HG03064 (cell line): ENCODE measurements at regions not wholly inside any gene's neighbourhood (a gene's known extent, or its start where the extent isn't known, plus 50 kb on each side); places are given as distances from the start of the nearest gene placed in this dataset.
"Not testable (repeated sequence)": the region's sequence is repeated elsewhere in the genome, so short reads cannot be mapped to it uniquely, and the experiment has no call there.

Source experiments
- ATAC-seq: cut with Tn5 transposase; IDR thresholded peaks from one replicate; pipeline ENCODE4 v1.9.1; 2021; ENCODE audit warnings: low read depth; ENCODE audit not compliant: unreplicated experiment

- no peak for ATAC-seq
Measured at GRCh38 chr16:86878236-86879080, 300.1 kb downstream of the FOXL1 start.

DNA sequence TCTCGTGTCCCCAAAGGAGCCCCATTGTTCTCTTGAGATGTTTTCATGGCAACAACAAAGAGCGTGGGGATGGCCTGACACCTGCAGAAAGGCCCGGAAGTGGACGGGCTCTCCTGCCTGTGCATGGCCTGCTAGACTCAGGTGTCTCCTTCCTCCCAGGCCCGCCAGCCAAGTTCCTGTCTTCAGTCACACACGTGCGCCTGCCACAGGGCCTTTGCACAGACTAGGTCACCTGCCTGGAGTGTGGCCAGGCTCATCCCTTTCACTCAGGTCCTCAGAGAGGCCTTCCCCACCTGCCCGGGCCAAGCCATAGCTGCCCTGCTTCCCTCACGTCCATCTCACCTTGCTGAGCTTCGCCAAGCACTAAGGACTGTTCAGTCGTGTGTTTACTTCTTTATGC, 300.9 kb downstream of the FOXL1 start:
- no peak for ATAC-seq

DNA sequence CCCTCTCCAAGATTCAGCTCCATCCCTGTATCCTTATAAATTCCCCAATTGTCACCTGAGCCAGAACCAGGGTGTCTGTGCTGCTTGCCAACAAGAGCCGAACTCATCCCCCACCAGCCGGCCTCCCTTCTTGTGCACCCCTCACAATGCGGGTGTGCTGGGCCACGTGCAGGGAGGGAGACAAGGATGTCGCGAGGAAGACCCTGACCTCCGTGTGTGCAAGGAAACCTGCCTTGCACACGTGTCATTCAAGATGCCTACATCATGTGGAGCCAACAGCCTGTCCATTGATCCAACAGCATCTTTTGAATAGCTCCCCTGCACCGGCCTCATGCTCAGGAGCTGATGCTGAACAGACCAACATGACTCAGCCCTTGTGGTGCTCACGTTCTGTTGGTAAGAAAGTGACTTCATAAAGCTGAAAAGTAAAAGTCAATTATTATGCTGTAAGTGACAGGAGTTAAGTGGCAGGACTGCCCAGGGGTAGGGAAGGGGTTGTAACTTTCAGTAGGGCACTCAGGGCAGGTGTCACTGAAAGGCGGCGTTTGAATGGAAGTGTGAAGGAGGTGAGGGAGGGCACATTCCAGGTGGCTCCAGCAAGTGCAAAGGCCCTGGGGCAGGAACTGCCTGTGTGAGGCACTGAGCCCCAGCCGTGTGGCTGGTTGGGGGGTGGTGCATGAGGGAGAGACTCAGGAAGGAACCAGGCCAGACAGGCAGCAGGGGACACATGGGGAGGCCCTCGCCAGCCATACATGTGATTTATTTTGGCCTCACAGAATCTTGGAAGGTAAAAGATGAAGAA, 302.2 kb downstream of the FOXL1 start:
- ATAC-seq, result no peak

- ATAC-seq, result no peak
Measured at GRCh38 chr16:86881118-86881510, 302.8 kb downstream of the FOXL1 start.

DNA sequence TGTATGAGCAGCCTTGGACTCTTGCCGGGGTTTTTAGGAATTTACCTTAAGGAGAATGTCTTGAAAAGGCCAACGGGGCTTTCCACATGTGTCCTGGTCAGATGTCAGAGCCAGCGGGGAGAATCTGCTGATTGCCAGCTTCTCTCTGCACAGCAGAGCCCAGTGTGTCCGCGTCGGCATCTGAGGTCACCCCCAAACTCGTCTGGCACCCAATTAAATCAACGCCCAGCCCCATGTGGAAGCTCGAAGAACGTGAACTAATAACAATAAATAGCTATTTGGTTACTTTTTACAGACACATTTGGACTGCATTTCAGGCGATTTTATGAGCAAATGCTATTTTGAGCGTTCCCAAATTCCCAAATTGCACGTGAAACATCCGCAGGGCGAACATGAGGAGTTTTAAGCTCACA, 303.5 kb downstream of the FOXL1 start:
- no peak for ATAC-seq

GRCh38 chr16:86882586-86883280, 304.4 kb downstream of the FOXL1 start:
- ATAC-seq, result no peak

- ATAC-seq, result no peak
Measured at GRCh38 chr16:86883583-86884389, 305.4 kb downstream of the FOXL1 start.

DNA sequence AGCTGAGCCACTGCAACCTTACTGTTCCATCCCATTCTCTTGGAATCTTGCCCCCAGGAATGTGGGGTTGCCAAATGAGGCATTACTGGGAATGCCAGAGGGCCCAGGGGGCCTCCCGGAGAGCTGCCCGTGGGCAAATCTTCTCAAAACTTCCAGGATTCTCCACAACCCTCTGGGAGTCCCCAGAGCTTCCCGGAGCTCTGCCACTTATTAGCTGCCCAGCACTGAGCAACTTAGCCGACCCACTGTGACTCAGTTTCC, 306.0 kb downstream of the FOXL1 start:
- no peak for ATAC-seq

DNA sequence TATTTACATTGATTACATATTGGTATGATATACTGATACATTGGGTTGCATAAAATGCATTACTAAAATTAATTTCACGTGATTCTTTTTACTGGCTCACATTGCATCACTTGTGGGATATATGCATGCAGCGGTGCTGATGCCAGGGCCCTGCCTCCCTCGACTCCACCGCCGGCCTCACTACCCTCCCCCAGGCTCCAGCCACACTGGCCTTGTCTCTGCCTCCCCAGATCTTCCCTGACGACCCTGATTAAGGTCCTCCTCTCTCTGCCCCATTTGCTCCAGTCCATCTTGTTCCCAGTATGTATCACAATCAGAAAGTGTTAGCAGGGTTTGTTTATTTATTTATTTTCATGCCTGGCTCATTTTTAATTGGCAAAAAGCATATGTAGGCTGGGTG, 306.8 kb downstream of the FOXL1 start:
- ATAC-seq, result no peak

GRCh38 chr16:86886651-86887050, 308.3 kb downstream of the FOXL1 start:
- no peak for ATAC-seq

GRCh38 chr16:86887416-86887815, 309.1 kb downstream of the FOXL1 start:
- ATAC-seq, result no peak

GRCh38 chr16:86888231-86889053, 310.1 kb downstream of the FOXL1 start:
- ATAC-seq, result no peak

- not testable (repeated sequence) for ATAC-seq
Measured at GRCh38 chr16:86889054-86889366, 310.7 kb downstream of the FOXL1 start.

- no peak for ATAC-seq
Measured at GRCh38 chr16:86889974-86890373, 311.6 kb downstream of the FOXL1 start.

GRCh38 chr16:86891121-86891520, 312.8 kb downstream of the FOXL1 start:
- ATAC-seq, result no peak

GRCh38 chr16:86891631-86892030, 313.3 kb downstream of the FOXL1 start:
- no peak for ATAC-seq

DNA sequence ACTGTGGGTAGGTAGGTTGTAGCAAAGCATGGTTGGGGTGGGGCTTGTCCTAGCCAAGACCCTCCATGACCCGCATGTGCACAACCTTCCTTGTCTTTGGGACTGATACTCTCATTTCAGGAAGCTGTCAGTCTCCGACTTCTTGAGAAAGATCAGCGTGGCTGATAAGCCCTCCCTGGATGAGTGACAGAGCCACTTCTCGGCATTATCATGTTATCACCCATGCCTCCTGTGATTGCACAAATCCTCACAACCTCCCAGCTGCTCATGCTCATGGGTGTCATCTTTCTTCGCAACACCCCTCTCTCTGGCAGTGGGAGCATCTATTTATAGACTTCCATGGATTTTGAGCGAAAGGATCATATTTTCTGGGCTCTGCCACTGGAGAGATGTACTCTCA, 314.2 kb downstream of the FOXL1 start:
- ATAC-seq, result no peak

DNA sequence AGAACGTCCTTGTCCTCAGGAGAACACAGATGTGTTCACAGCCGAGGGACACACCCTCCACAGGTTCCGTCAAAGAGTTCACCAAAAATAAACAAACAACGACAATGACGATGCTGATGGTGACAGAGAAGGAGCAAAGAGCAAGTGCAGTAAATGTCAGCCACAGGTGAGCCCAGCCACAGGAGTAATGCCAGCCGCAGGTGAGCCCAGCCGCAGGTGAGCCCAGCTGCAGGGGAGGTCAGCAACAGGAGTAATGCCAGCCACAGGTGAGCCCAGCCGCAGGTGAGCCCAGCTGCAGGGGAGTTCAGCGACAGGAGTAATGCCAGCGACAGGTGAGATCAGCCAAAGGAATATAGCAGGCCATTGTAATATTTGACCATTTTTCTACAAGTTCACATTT, 315.2 kb downstream of the FOXL1 start:
- ATAC-seq, result no peak

DNA sequence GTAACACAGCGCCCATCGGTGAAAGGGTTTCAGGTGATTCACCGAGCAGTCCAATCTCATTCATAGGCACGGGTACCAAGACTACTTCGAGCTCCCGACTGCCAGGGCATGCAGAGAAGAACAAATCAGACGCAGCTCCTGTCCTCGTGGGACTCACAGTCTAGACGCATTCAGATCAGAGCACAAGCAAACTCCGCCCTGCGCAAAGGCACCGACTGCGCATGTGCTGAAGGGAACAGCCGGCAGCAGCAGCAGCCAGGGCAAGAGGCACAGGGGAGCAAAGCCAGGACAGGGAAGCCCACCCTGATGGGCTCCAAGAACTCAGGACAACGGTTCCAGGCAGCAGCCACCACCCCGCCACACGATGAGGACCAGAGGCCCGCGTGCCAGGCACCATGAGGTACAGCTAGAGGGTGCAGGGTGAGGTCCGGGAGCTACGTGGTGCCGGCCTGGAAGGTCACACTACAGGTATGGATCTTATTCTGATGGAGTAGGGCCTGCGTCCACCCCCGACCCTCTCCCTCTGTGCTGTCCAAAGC, 315.7 kb downstream of the FOXL1 start:
- no peak for ATAC-seq

GRCh38 chr16:86894925-86895324, 316.6 kb downstream of the FOXL1 start:
- no peak for ATAC-seq
